ENCODE measurements at regions not wholly inside any gene's neighbourhood (a gene's known extent, or its start where the extent isn't known, plus 50 kb on each side); places are given as distances from the start of the nearest gene placed in this dataset.
A peak's percentile ranks its signal among the peaks of the same experiment; 100 is the strongest.

GRCh38 chr10:44682507-44682906 lies 228.6 kb upstream of the TMEM72 start:
- ChIA-PET POLR2A (no interaction called here), CTCF (no interaction called here)
- TF ChIP-seq CTCF (IDR thresholded peaks at IDR 0.05; ENCODE audit: insufficient read depth, low read length, missing control alignments), result no peak
- H3K4me3 ChIP-seq (ENCODE audit: low read depth, low read length), result no peak overlapping the region
- no peak for DNase-seq (ENCODE audit: low read depth, low spot score)

GRCh38 chr10:44684661-44685060 lies 226.5 kb upstream of the TMEM72 start:
- CTCF ChIA-PET, result no interaction called here
- H3K4me3 ChIP-seq (ENCODE audit: low read depth, low read length), result no peak overlapping the region
- DNase-seq (ENCODE audit: low read depth, low spot score), result no peak
- TF ChIP-seq CTCF (IDR thresholded peaks at IDR 0.05; ENCODE audit: insufficient read depth, low read length, missing control alignments), result no peak
- POLR2A ChIA-PET, result no interaction called here

GRCh38 chr10:44685220-44685619 lies 225.9 kb upstream of the TMEM72 start:
- DNase-seq (ENCODE audit: low read depth, low spot score), result no peak
- ChIA-PET POLR2A (interaction anchor here (1.1 kb wide), 1 partner anchor 173 kb away, joined by 3 read pairs; no protein-coding TSS in a partner anchor), CTCF (no interaction called here)
- H3K4me3 ChIP-seq (ENCODE audit: low read depth, low read length), result no peak overlapping the region
- no peak for TF ChIP-seq CTCF (IDR thresholded peaks at IDR 0.05; ENCODE audit: insufficient read depth, low read length, missing control alignments)

GRCh38 chr10:44685747-44686146 lies 225.4 kb upstream of the TMEM72 start:
- POLR2A ChIA-PET, result interaction anchor here (1.1 kb wide), 1 partner anchor 172 kb away, joined by 3 read pairs; no protein-coding TSS in a partner anchor
- DNase-seq (ENCODE audit: low read depth, low spot score), result no peak
- H3K4me3 ChIP-seq (ENCODE audit: low read depth, low read length), result no peak overlapping the region
- no peak for TF ChIP-seq CTCF (IDR thresholded peaks at IDR 0.05; ENCODE audit: insufficient read depth, low read length, missing control alignments)
- CTCF ChIA-PET, result interaction anchor here (1.7 kb wide), 1 partner anchor 18 kb away, joined by 5 read pairs; no protein-coding TSS in a partner anchor

- ChIA-PET CTCF (interaction anchor here (1.1 to 3.2 kb wide), 5 partner anchors 16 to 303 kb away, joined by 3 to 6 read pairs (median 6); no protein-coding TSS in a partner anchor), POLR2A (no interaction called here)
- DNase-seq (ENCODE audit: low read depth, low spot score), result no peak
- TF ChIP-seq CTCF (IDR thresholded peaks at IDR 0.05; ENCODE audit: insufficient read depth, low read length, missing control alignments), result peak; percentile 54
- H3K4me3 ChIP-seq (ENCODE audit: low read depth, low read length), result no peak overlapping the region
These were observed 221.8 kb upstream of the TMEM72 start for GRCh38 chr10:44689368-44689767.

GRCh38 chr10:44696496-44696895 lies 214.6 kb upstream of the TMEM72 start:
- POLR2A ChIA-PET, result interaction anchor here (1.9 kb wide), 1 partner anchor 10 kb away, joined by 6 read pairs; no protein-coding TSS in a partner anchor
- peak; percentile 63 for DNase-seq (ENCODE audit: low read depth, low spot score)
- no peak for TF ChIP-seq CTCF (IDR thresholded peaks at IDR 0.05; ENCODE audit: insufficient read depth, low read length, missing control alignments)
- no peak overlapping the region for H3K4me3 ChIP-seq (ENCODE audit: low read depth, low read length)
- CTCF ChIA-PET, result interaction anchor here (1.1 to 3.2 kb wide), 6 partner anchors 9 to 168 kb away, joined by 3 to 17 read pairs (median 3); no protein-coding TSS in a partner anchor
